ENCODE measurements at regions not wholly inside any gene's neighbourhood (a gene's known extent, or its start where the extent isn't known, plus 50 kb on each side); places are given as distances from the start of the nearest gene placed in this dataset.

DNA sequence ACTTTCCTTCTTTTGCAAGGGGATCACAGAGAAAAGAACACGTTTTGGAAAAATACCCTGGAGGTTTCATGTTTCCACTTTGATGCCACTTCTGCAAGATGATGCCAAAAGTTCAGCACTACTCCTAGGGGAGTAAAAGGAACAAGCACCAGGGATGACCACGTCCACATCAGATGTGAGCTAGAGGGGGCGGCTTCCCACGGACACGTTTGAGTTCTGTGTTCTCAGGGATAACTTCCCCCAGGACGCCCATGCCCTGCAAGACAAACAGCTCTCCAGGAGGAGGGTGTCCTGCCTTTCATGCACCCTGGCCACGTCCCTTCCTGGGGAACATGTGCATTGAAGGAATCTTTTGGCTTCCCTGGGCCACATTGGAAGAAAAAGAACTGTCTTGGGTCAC is 66.6 kb upstream of the TRIO start:
- H3K27ac ChIP-seq (ENCODE audit: insufficient read length, low read depth, low read length), result no peak overlapping the region
- no peak overlapping the region for H3T11ph ChIP-seq (ENCODE audit: low read length)
- no peak overlapping the region for H3K56ac ChIP-seq (ENCODE audit: insufficient read length, low read depth, low read length)
- H3K4me2 ChIP-seq (ENCODE audit: insufficient read depth, insufficient read length, low read length), result no peak overlapping the region
- no peak overlapping the region for H4K5ac ChIP-seq (ENCODE audit: insufficient read length, low read depth, low read length)
- H3K79me2 ChIP-seq (ENCODE audit: insufficient read depth, low read length), result no peaks in the 10 kb centered on the region
- no peak overlapping the region for H2AK5ac ChIP-seq (ENCODE audit: insufficient read length, low read length)
- H3K4me3 Mint-ChIP-seq, result no peak overlapping the region
- no peak overlapping the region for H2BK15ac ChIP-seq (ENCODE audit: low read depth, low read length)
- no peaks in the 10 kb centered on the region for H3K36me3 Mint-ChIP-seq (ENCODE audit: insufficient read depth in 1 of 3, low read depth in 3 of 3)
- H2BK120ac ChIP-seq (ENCODE audit: low read depth, low read length, poor library complexity, severe bottlenecking), result no peak overlapping the region
- H3K27me3 Mint-ChIP-seq (ENCODE audit: low read depth), result peaks cover 2% of the 10 kb centered on the region; the same call in 1 of the 2 replicates
- H3K27ac Mint-ChIP-seq, result peak overlapping the region in 1 of 3 experiments; percentile 57; a peak in 1 of 7 replicates
- no peak for DNase-seq
- no peaks in the 10 kb centered on the region for H3K79me1 ChIP-seq (ENCODE audit: insufficient read depth, low read depth, low read length, poor library complexity, severe bottlenecking)
- TF ChIP-seq, protein P1, sequence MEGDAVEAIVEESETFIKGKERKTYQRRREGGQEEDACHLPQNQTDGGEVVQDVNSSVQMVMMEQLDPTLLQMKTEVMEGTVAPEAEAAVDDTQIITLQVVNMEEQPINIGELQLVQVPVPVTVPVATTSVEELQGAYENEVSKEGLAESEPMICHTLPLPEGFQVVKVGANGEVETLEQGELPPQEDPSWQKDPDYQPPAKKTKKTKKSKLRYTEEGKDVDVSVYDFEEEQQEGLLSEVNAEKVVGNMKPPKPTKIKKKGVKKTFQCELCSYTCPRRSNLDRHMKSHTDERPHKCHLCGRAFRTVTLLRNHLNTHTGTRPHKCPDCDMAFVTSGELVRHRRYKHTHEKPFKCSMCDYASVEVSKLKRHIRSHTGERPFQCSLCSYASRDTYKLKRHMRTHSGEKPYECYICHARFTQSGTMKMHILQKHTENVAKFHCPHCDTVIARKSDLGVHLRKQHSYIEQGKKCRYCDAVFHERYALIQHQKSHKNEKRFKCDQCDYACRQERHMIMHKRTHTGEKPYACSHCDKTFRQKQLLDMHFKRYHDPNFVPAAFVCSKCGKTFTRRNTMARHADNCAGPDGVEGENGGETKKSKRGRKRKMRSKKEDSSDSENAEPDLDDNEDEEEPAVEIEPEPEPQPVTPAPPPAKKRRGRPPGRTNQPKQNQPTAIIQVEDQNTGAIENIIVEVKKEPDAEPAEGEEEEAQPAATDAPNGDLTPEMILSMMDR (conservative IDR thresholded peaks at IDR 0.05), result no peak
- no peak overlapping the region for H3K14ac ChIP-seq (ENCODE audit: insufficient read depth, low read length)
- peaks cover 0 to 2% of the 10 kb centered on the region in 2 experiments; a peak in 1 of 5 replicates for H3K9me3 Mint-ChIP-seq
- H2BK5ac ChIP-seq (ENCODE audit: insufficient read length, low read length), result no peak overlapping the region
- no peak overlapping the region for H2BK12ac ChIP-seq (ENCODE audit: insufficient read length, low read depth, low read length)
- H3K4me1 Mint-ChIP-seq, result peaks cover 0 to 3% of the 10 kb centered on the region in 2 experiments; a peak in 1 of 4 replicates
- H2BK20ac ChIP-seq (ENCODE audit: low read depth, low read length, poor library complexity, severe bottlenecking), result no peak overlapping the region
- H4K91ac ChIP-seq (ENCODE audit: insufficient read length, low read depth, low read length), result no peak overlapping the region
- no peaks in the 10 kb centered on the region for H3K4me1 ChIP-seq (ENCODE audit: insufficient read depth, low read length)
- no peak overlapping the region for H4K8ac ChIP-seq (replicated peaks; ENCODE audit: insufficient read length, low read depth, low read length)
- no peaks in the 10 kb centered on the region for H3K27me3 ChIP-seq (ENCODE audit: insufficient read depth, low read length)
- H3K23me2 ChIP-seq (ENCODE audit: insufficient read length, low read depth, low read length, poor library complexity, severe bottlenecking), result no peaks in the 10 kb centered on the region
- H3K9me3 ChIP-seq (ENCODE audit: control insufficient read depth, low read depth, low read length), result no peaks in the 10 kb centered on the region
- no peak overlapping the region for H3K23ac ChIP-seq (ENCODE audit: insufficient read length, low read depth, low read length)
- no peak overlapping the region for H3K9ac ChIP-seq (ENCODE audit: extremely low read depth, insufficient read length, low read length)
- no peak overlapping the region for H3K4ac ChIP-seq (ENCODE audit: low read depth, low read length)
- no peaks in the 10 kb centered on the region for H4K20me1 ChIP-seq (ENCODE audit: control insufficient read depth, insufficient read depth, insufficient read length)
- no peak overlapping the region for H3K18ac ChIP-seq (ENCODE audit: insufficient read length, low read depth, low read length)
- no CpG with 5 or more reads among the region's 7 CpGs for WGBS (ENCODE audit: extremely low coverage, insufficient read length, low lambda C conversion rate)
- H2AFZ ChIP-seq (ENCODE audit: low read length), result no peak overlapping the region

Data from H9 (cell line).